ENCODE measurements at regions not wholly inside any gene's neighbourhood (a gene's known extent, or its start where the extent isn't known, plus 50 kb on each side); places are given as distances from the start of the nearest gene placed in this dataset.

- ChIA-PET CTCF (interaction anchor here (0.6 kb wide), 1 partner anchor 12 kb away, joined by 3 read pairs; no protein-coding TSS in a partner anchor), POLR2A (ENCODE audit: unreplicated experiment) (no interaction called here)
- intact Hi-C loops (cut with micrococcal nuclease) = no loop called here
- H3K9me3 ChIP-seq (ENCODE audit: control insufficient read depth, insufficient read depth, low read length) = no peaks in the 10 kb centered on the region
- TF ChIP-seq CHD1 (IDR thresholded peaks at IDR 0.05; ENCODE audit: low read depth, low read length) (no peak), NFE2L2 (IDR thresholded peaks at IDR 0.05; ENCODE audit: low read depth, low read length) (no peak), USF2 (IDR thresholded peaks at IDR 0.05; ENCODE audit: low read depth, low read length) (no peak), MAFK (IDR thresholded peaks at IDR 0.05; ENCODE audit: low read depth, low read length) (no peak), RCOR1 (IDR thresholded peaks at IDR 0.05; ENCODE audit: insufficient replicate concordance, low read length) (no peak), CEBPB (IDR thresholded peaks at IDR 0.05; ENCODE audit: low read depth, low read length) (no peak), MXI1 (IDR thresholded peaks at IDR 0.05; ENCODE audit: borderline replicate concordance, low read depth, low read length) (no peak), CTCF (conservative IDR thresholded peaks at IDR 0.05; ENCODE audit: low read depth, low read length) (no peak), MAZ (IDR thresholded peaks at IDR 0.05; ENCODE audit: borderline replicate concordance, low read depth, low read length) (no peak), RFX5 (IDR thresholded peaks at IDR 0.05; ENCODE audit: low read depth, low read length) (no peak), FOS (IDR thresholded peaks at IDR 0.05; ENCODE audit: low read depth, low read length) (no peak), RAD21 (IDR thresholded peaks at IDR 0.05; ENCODE audit: low read length) (no peak), BHLHE40 (IDR thresholded peaks at IDR 0.05; ENCODE audit: low read depth, low read length) (no peak), POLR2A (IDR thresholded peaks at IDR 0.05; ENCODE audit: low read depth, low read length) (no peak), SMC3 (IDR thresholded peaks at IDR 0.05; ENCODE audit: low read depth, low read length) (no peak), ELK1 (IDR thresholded peaks at IDR 0.05; ENCODE audit: borderline replicate concordance, low read depth, low read length) (no peak)
- no peaks in the 10 kb centered on the region for H3K27me3 ChIP-seq (ENCODE audit: control insufficient read depth, insufficient read depth, low read length)
- H3K9ac ChIP-seq (ENCODE audit: low read depth, low read length) = no peak overlapping the region
- H3K4ac ChIP-seq (ENCODE audit: low read depth, low read length) = no peak overlapping the region
- no peak overlapping the region for H3K14ac ChIP-seq (replicated peaks; ENCODE audit: low read depth, low read length)
- H3K4me3 ChIP-seq (ENCODE audit: insufficient read depth, low read depth, low read length) = no peak overlapping the region
- no TSS peak for BruUV-seq (replicated peaks)
- dilution Hi-C loops (cut with HindIII; ENCODE audit: low sequenced_read_pairs, unreplicated experiment) = no loop called here
- no peaks in the 10 kb centered on the region for H3K36me3 ChIP-seq (ENCODE audit: control insufficient read depth, insufficient read depth, low read length)
- no peaks in the 10 kb centered on the region for H3K79me1 ChIP-seq (ENCODE audit: low read depth in 1 of 2, low read length in 2 of 2)
- no peak overlapping the region for H2BK15ac ChIP-seq (ENCODE audit: low read depth, low read length)
- H4K20me1 ChIP-seq (ENCODE audit: insufficient read depth, low read length) = no peaks in the 10 kb centered on the region
- no peak overlapping the region for H3K4me2 ChIP-seq (ENCODE audit: low read depth, low read length)
- no peak overlapping the region for H2BK20ac ChIP-seq (ENCODE audit: low read depth, low read length)
- no peak overlapping the region for H2BK120ac ChIP-seq (ENCODE audit: low read depth, low read length)
- ATAC-seq (ENCODE audit: low read depth) (no peak), DNase-seq (no peak)
- H3K27ac ChIP-seq (ENCODE audit: insufficient read depth, low read length) = no peak overlapping the region
- H3K23ac ChIP-seq (ENCODE audit: low read depth, low read length) = no peak overlapping the region
- no peaks in the 10 kb centered on the region for H3K9me1 ChIP-seq (ENCODE audit: insufficient read depth, low read length)
- WGBS, 2 experiments (ENCODE audit: extremely low coverage in 2 of 2, insufficient read length in 1 of 2) = no CpG with 5 or more reads among the region's 5 CpGs
- no peak overlapping the region for H3K18ac ChIP-seq (ENCODE audit: low read depth, low read length)
- no peak overlapping the region for H3K56ac ChIP-seq (ENCODE audit: extremely low read depth, insufficient read depth, low read length)
- in situ Hi-C loops (cut with MboI; ENCODE audit: low sequenced_read_pairs) = no loop called here
- H3K4me1 ChIP-seq (ENCODE audit: control insufficient read depth, insufficient read depth, low read length) = no peaks in the 10 kb centered on the region
- no peak overlapping the region for H4K5ac ChIP-seq (ENCODE audit: low read depth, low read length)
- H2BK5ac ChIP-seq (ENCODE audit: low read depth, low read length, poor library complexity, severe bottlenecking) = no peak overlapping the region
- no peak overlapping the region for H4K91ac ChIP-seq (ENCODE audit: insufficient read depth, low read depth, low read length)
- H2AK9ac ChIP-seq (replicated peaks; ENCODE audit: low read depth, low read length, poor library complexity) = no peak overlapping the region
- no peak overlapping the region for H2AFZ ChIP-seq (replicated peaks; ENCODE audit: low read length, poor library complexity)
- no peak overlapping the region for H4K8ac ChIP-seq (ENCODE audit: low read depth in 2 of 2, low read length in 2 of 2)
- H2AK5ac ChIP-seq (ENCODE audit: low read depth, low read length) = no peak overlapping the region
Observed at GRCh38 chr4:41480896-41481311, 57.1 kb upstream of the LIMCH1 start.

Measured in IMR-90 (cell line).